K562 (cell line): ENCODE measurements at regions not wholly inside any gene's neighbourhood (a gene's known extent, or its start where the extent isn't known, plus 50 kb on each side); places are given as distances from the start of the nearest gene placed in this dataset.

Experiments used
- ATAC-seq: fragments of 200-7000 bp; cut with Tn5 transposase; 3 replicates; pipeline ENCODE4 v1.9.1; 2020; ENCODE audit warnings: moderate library complexity
- BruUV-seq: library from RNA; stranded (reverse); fragments of 400-500 nt; replicated peaks from 2 replicates; lab custom pipeline; 2021; lab: Mats Ljungman, UMichigan
- CTCF ChIA-PET: fragments of 300-600 bp; formaldehyde crosslinking; extraction: SDS; loops from one replicate; lab custom pipeline; 2021; ENCODE audit warnings: low intra/inter-chr PET ratio; lab: Yijun Ruan, JAX
- POLR2A ChIA-PET: fragments of 300-600, 350-650 bp; sonication (Branson Sonifier 250); formaldehyde crosslinking; extraction: SDS; loops from one replicate; lab custom pipeline; 2021; ENCODE audit warnings: antibody characterized with exemption, inconsistent platforms; lab: Yijun Ruan, JAX
- DNase-seq, 4 experiments: peaks; one replicate each; pipeline versions ENCODE4 v3.0.0 to v3.0.0-alpha.2; 2011 to 2018; ENCODE audit warnings: low spot score in 3 of 4, mixed read lengths in 3 of 4; ENCODE audit errors: extremely low read depth in 1 of 4
- FAIRE-seq: peaks from 2 replicates; lab custom pipeline; 2011; peaks lifted over from hg19 to GRCh38; lab: Jason Lieb, UNC
- H2AFZ ChIP-seq: 2 replicates; pipeline ENCODE4 v1.6.0; 2011; ENCODE audit warnings: low read depth, low read length, control low read depth, inconsistent platforms
- H3K27ac ChIP-seq: fragments of 200-600 bp; 3 replicates; pipeline ENCODE4 v1.8.0; 2011; ENCODE audit warnings: low read depth, mild to moderate bottlenecking, control low read depth, inconsistent platforms, low read length, moderate library complexity, mixed read lengths; ENCODE audit errors: extremely low read depth
- H3K27me3 ChIP-seq, 2 experiments: fragments of 300-600 bp in 1 of 2; 2 replicates in 1 of 2; 3 replicates in 1 of 2; pipeline versions ENCODE4 v1.6.0 to v1.8.0; 2011; ENCODE audit warnings: inconsistent platforms in 2 of 2, low read length in 2 of 2, mild to moderate bottlenecking in 1 of 2, mixed read lengths in 1 of 2, moderate library complexity in 1 of 2; ENCODE audit not compliant: control insufficient read depth in 2 of 2, insufficient read depth in 2 of 2
- H3K36me3 ChIP-seq: fragments of 300-600 bp; 3 replicates; pipeline ENCODE4 v1.8.0; 2011; ENCODE audit warnings: mild to moderate bottlenecking, low read length, inconsistent platforms; ENCODE audit not compliant: control insufficient read depth, insufficient read depth
- H3K4me1 ChIP-seq, 2 experiments: fragments of 200-600 bp in 1 of 2; replicated peaks in 1 of 2; 2 replicates in 1 of 2; 3 replicates in 1 of 2; pipeline versions ENCODE4 v1.5.1 to v1.8.0; 2011; ENCODE audit warnings: inconsistent platforms in 2 of 2, low read length in 2 of 2, mild to moderate bottlenecking in 1 of 2, mixed read lengths in 1 of 2, moderate library complexity in 1 of 2; ENCODE audit not compliant: control insufficient read depth in 2 of 2, insufficient read depth in 2 of 2
- H3K4me2 ChIP-seq: 2 replicates; pipeline ENCODE4 v1.6.1; 2011; ENCODE audit warnings: low read length, control low read depth, inconsistent platforms, mixed read lengths; ENCODE audit not compliant: insufficient read depth
- H3K4me3 ChIP-seq: fragments of 200-600 bp; sonication (generic), shearing (Covaris generic); 2 replicates; pipeline ENCODE4 v1.5.1; 2016; ENCODE audit warnings: control low read depth, inconsistent platforms
- H3K79me2 ChIP-seq: fragments of 200-600 bp; 3 replicates; pipeline ENCODE4 v1.8.0; 2011; ENCODE audit warnings: low read length, inconsistent platforms; ENCODE audit not compliant: control insufficient read depth, insufficient read depth
- H3K9ac ChIP-seq, 2 experiments: 2 replicates each; pipeline versions ENCODE4 v1.6.0 to v1.6.1; 2011; ENCODE audit warnings: low read depth in 2 of 2, low read length in 2 of 2, control low read depth in 1 of 2, inconsistent platforms in 1 of 2, mild to moderate bottlenecking in 1 of 2, mixed read lengths in 1 of 2; ENCODE audit not compliant: insufficient read depth in 1 of 2
- H3K9me1 ChIP-seq: one replicate; pipeline ENCODE4 v1.6.0; 2011; ENCODE audit warnings: inconsistent platforms, mild to moderate bottlenecking, low read length, moderate library complexity; ENCODE audit not compliant: control insufficient read depth, insufficient read depth
- H3K9me3 ChIP-seq: replicated peaks from 2 replicates; pipeline ENCODE4 v1.5.1; 2011; ENCODE audit warnings: low read depth, low read length, inconsistent platforms; ENCODE audit not compliant: control insufficient read depth, insufficient read depth
- H4K20me1 ChIP-seq: replicated peaks from 2 replicates; pipeline ENCODE4 v1.6.1; 2011; ENCODE audit warnings: low read length, inconsistent platforms, mixed read lengths; ENCODE audit not compliant: control insufficient read depth, insufficient read depth
- HIVEP1 ChIP-seq: fragments of 250-450 bp; sonication (Bioruptor Pico); IDR thresholded peaks from 2 replicates; pipeline ENCODE4 v1.4.0; 2020; ENCODE audit warnings: mild to moderate bottlenecking
- L3MBTL2 ChIP-seq: fragments of 450-650 bp; IDR thresholded peaks from 2 replicates; pipeline ENCODE4 v1.6.1; 2016; ENCODE audit warnings: mild to moderate bottlenecking, moderate library complexity
- MYC ChIP-seq, 2 experiments: fragments of 250-450 bp in 1 of 2; sonication (Bioruptor Pico) in 1 of 2; IDR thresholded peaks; 2 replicates each; pipeline versions ENCODE4 v1.5.1 to v1.6.1; 2012 to 2021; ENCODE audit warnings: low read depth in 2 of 2, borderline replicate concordance in 1 of 2, improper control_type of control experiment in 1 of 2, low read length in 1 of 2, mild to moderate bottlenecking in 1 of 2, moderate library complexity in 1 of 2
- ZNF165 ChIP-seq: fragments of 250-450 bp; sonication (Bioruptor Pico); IDR thresholded peaks from 2 replicates; pipeline ENCODE4 v1.4.0; 2020; ENCODE audit warnings: borderline replicate concordance
- ZNF644 ChIP-seq: fragments of 200-800 bp; sonication (Bioruptor generic); IDR thresholded peaks from 2 replicates; pipeline ENCODE4 v1.6.1; 2016; ENCODE audit warnings: low read depth, missing genetic modification characterization, missing compliant biosample characterization
- whole genome bisulfite sequencing: fragments of 100-300 bp; shearing (Covaris generic); methylation state at CpG from one replicate; pipeline ENCODE4 v1.1.6; 2016; ENCODE audit warnings: low coverage, mixed read lengths; ENCODE audit not compliant: insufficient coverage; ENCODE audit errors: missing lambda C conversion rate; 5-methylcytosine and 5-hydroxymethylcytosine counted together
- in situ Hi-C: fragments of 300-500 bp; cut with MboI; formaldehyde crosslinking; loops from 4 replicates; pipeline ENCODE4 v1.15.0; 2018; ENCODE audit warnings: inconsistent platforms, mixed read lengths
- intact Hi-C: fragments of 100-400 bp; cut with micrococcal nuclease; formaldehyde crosslinking; loops from 2 replicates; pipeline ENCODE4 v1.14.2; 2022
- TF ChIP-seq, protein P1 (sequence below): sonication (generic); formaldehyde crosslinking; IDR thresholded peaks from 2 replicates; pipeline ENCODE4 v1.5.0; 2020; ENCODE audit warnings: missing genetic modification reagents

DNA sequence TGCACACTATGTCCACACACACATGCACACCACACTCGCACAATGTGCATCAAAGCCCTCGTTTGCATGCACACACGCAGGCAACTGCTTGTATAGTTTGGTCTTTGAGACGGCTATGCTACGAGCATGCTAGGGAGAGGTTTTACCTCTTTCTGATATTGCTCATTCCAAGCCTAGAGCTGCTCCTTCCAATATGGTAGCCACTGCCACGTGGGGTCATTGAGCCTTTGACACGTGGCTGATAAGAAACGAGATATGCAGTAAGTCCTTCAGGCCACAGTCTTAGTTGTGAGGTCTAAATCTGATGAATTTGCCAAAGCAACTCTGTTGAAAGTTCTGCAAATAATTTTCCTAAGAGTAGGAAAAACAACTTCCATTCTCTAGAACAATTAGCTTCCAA, 204.4 kb downstream of the KLF6 start:
- Histone ChIP-seq H2AFZ (0 out of 2 replicates have a peak overlapping the region, but pooled peaks have one; percentile 17), H3K27me3 (peaks cover 7 to 10% of the 10 kb centered on the region in 2 experiments; a peak in 4 of 5 replicates), H3K27ac (no peak overlapping the region), H3K9me3 (no peaks in the 10 kb centered on the region), H3K9me1 (no peaks in the 10 kb centered on the region), H3K36me3 (no peaks in the 10 kb centered on the region), H4K20me1 (no peaks in the 10 kb centered on the region; the same call in 1 of the 2 replicates), H3K4me3 (no peak overlapping the region), H3K4me1 (peaks cover 0 to 3% of the 10 kb centered on the region in 2 experiments; a peak in 2 of 5 replicates), H3K4me2 (no peak overlapping the region), H3K9ac (no peak overlapping the region), H3K79me2 (no peaks in the 10 kb centered on the region)
- 10% methylated on average over 8 of the region's 8 CpGs for WGBS
- intact Hi-C loops (no loop called here), in situ Hi-C loops (no loop called here)
- ChIA-PET POLR2A (no interaction called here), CTCF (no interaction called here)
- peak; percentile 76 for TF ChIP-seq ZNF644 (tag)
- peak; percentile 41; the same call in 1 of the 2 replicates for TF ChIP-seq MYC (IDR thresholded peaks at IDR 0.05; ENCODE audit: low read depth, low read length)
- no peak for TF ChIP-seq MYC (CRISPR knock-in tag; IDR thresholded peaks at IDR 0.05; ENCODE audit: borderline replicate concordance, low read depth)
- peak; percentile 72 for TF ChIP-seq L3MBTL2
- TF ChIP-seq ZNF165 (CRISPR knock-in tag): no peak
- TF ChIP-seq, protein P1, sequence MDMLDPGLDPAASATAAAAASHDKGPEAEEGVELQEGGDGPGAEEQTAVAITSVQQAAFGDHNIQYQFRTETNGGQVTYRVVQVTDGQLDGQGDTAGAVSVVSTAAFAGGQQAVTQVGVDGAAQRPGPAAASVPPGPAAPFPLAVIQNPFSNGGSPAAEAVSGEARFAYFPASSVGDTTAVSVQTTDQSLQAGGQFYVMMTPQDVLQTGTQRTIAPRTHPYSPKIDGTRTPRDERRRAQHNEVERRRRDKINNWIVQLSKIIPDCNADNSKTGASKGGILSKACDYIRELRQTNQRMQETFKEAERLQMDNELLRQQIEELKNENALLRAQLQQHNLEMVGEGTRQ (CRISPR knock-in tag): peak; percentile 61
- no peak for TF ChIP-seq HIVEP1 (CRISPR knock-in tag)
- ATAC-seq (no peak), DNase-seq (no peak), FAIRE-seq (no peak)
- no TSS peak for BruUV-seq
